ENCODE measurements at regions not wholly inside any gene's neighbourhood (a gene's known extent, or its start where the extent isn't known, plus 50 kb on each side); places are given as distances from the start of the nearest gene placed in this dataset.

- TF ChIP-seq, protein P1, sequence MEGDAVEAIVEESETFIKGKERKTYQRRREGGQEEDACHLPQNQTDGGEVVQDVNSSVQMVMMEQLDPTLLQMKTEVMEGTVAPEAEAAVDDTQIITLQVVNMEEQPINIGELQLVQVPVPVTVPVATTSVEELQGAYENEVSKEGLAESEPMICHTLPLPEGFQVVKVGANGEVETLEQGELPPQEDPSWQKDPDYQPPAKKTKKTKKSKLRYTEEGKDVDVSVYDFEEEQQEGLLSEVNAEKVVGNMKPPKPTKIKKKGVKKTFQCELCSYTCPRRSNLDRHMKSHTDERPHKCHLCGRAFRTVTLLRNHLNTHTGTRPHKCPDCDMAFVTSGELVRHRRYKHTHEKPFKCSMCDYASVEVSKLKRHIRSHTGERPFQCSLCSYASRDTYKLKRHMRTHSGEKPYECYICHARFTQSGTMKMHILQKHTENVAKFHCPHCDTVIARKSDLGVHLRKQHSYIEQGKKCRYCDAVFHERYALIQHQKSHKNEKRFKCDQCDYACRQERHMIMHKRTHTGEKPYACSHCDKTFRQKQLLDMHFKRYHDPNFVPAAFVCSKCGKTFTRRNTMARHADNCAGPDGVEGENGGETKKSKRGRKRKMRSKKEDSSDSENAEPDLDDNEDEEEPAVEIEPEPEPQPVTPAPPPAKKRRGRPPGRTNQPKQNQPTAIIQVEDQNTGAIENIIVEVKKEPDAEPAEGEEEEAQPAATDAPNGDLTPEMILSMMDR (conservative IDR thresholded peaks at IDR 0.05), result no peak
- TF ChIP-seq ZFX (IDR thresholded peaks at IDR 0.05), result no peak
Observed at GRCh38 chrX:150164971-150165600, 198.0 kb upstream of the MAMLD1 start.

Measured in C4-2B (cell line).